ENCODE measurements at regions not wholly inside any gene's neighbourhood (a gene's known extent, or its start where the extent isn't known, plus 50 kb on each side); places are given as distances from the start of the nearest gene placed in this dataset.
"Not testable (repeated sequence)": the region's sequence is repeated elsewhere in the genome, so short reads cannot be mapped to it uniquely, and the experiment has no call there.

DNA sequence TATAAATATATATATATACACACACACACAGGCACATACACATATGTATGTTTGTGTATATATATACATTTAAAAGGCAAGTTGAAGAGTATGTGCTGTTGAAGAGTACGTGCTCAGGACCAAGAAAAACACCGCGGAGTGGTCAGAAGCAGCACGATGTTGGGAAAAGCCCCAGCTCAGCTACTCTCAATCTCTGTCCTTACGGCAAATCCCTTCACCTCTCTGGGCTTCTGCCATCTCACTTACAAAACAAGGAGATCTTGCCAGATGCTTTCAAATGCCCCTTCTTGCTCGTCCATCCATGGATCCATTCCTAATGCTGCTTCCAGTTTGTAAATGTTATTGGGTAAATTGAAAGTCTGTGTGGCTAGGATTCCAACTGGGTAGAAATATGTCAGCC lies 333.9 kb downstream of the BCL11A start:
- H3K4me3 Mint-ChIP-seq = no peak overlapping the region
- DNase-seq = no peak
- no peaks in the 10 kb centered on the region for H3K4me1 Mint-ChIP-seq
- H3K27me3 Mint-ChIP-seq (ENCODE audit: low read depth in 3 of 3) = peaks cover 0 to 4% (median 2%) of the 10 kb centered on the region in 3 donors
- H3K9me3 Mint-ChIP-seq = peaks cover 0 to 3% (median 0%) of the 10 kb centered on the region in 6 donors
- no peaks in the 10 kb centered on the region for H3K36me3 Mint-ChIP-seq
- no peak overlapping the region for H3K27ac Mint-ChIP-seq

DNA sequence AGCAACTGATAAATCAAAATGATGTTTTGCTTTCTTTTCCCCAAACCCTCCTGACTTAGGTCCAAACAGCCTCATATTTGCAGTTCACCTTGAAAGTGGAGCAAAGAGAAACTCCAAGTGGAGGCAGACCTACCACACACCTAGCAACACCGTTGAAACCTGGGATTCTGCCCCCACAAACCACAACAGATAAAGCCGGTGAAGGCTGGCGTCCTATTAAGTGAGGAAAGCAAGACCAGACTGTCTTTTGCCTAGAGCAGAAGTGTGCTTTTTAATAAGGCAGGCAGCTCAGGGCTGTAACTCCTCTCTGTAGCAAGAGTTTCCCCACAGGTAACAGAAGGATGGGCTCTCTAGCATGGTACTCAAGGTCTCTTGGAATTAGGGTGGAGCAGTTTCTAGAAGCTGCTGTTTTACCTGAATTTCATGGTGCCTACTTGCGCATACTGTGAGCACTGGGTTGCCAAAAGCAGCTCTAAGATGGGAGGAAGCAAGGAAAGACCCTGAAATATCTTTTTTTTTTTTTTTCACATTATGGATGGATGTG lies 336.9 kb downstream of the BCL11A start:
- Mint-ChIP-seq H3K27ac (no peak overlapping the region), H3K4me3 (no peak overlapping the region), H3K36me3 (no peaks in the 10 kb centered on the region), H3K9me3 (no peaks in the 10 kb centered on the region), H3K27me3 (ENCODE audit: low read depth in 3 of 3) (peaks cover 0 to 2% (median 0%) of the 10 kb centered on the region in 3 donors), H3K4me1 (no peaks in the 10 kb centered on the region)
- no peak for DNase-seq

DNA sequence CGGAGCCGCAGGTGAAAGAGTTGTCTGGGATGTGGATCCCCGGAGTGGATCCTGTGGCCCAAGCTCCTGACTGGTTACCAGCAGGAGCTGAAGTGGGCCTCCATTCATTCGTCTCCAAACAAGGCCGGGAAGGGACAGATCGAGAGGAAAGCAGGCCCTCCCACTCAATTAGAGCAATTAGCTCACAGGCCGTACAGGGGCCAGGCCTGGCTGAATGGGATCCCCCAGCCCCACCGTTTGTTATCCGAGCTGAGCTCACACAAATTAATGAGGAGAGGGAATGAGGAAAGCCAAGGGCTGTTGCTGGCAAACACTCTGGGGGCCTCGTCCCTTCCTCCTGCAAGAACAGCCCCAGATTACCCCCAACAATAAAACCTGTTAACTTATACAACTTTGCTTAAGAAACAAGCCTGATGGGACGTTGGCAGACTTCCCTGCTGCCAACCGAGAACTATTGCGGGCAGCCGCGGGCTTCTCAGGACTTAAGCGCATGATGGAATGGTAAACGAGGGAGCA lies 338.0 kb downstream of the BCL11A start:
- DNase-seq = no peak
- Mint-ChIP-seq H3K4me1 (no peaks in the 10 kb centered on the region), H3K27me3 (ENCODE audit: low read depth in 3 of 3) (peaks cover 0 to 2% (median 0%) of the 10 kb centered on the region in 3 donors), H3K9me3 (no peaks in the 10 kb centered on the region), H3K36me3 (no peaks in the 10 kb centered on the region), H3K4me3 (no peak overlapping the region), H3K27ac (no peak overlapping the region)

DNA sequence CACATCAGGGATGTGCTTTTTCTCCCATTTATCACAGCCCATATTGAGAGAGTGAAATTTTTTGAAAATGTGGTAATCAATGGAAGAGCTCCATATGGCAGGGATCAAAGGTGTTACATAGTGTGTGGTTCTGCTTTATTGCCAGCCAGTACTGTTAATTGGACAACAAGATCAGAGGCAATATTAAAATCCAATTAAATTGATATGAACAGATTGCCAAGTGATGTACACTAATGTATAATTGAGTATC lies 338.9 kb downstream of the BCL11A start:
- H3K36me3 Mint-ChIP-seq = no peaks in the 10 kb centered on the region
- H3K4me3 Mint-ChIP-seq = no peak overlapping the region
- no peaks in the 10 kb centered on the region for H3K4me1 Mint-ChIP-seq
- H3K27me3 Mint-ChIP-seq (ENCODE audit: low read depth in 3 of 3) = peaks cover 0 to 2% (median 0%) of the 10 kb centered on the region in 3 donors
- H3K9me3 Mint-ChIP-seq = no peaks in the 10 kb centered on the region
- DNase-seq = no peak
- H3K27ac Mint-ChIP-seq = no peak overlapping the region

DNA sequence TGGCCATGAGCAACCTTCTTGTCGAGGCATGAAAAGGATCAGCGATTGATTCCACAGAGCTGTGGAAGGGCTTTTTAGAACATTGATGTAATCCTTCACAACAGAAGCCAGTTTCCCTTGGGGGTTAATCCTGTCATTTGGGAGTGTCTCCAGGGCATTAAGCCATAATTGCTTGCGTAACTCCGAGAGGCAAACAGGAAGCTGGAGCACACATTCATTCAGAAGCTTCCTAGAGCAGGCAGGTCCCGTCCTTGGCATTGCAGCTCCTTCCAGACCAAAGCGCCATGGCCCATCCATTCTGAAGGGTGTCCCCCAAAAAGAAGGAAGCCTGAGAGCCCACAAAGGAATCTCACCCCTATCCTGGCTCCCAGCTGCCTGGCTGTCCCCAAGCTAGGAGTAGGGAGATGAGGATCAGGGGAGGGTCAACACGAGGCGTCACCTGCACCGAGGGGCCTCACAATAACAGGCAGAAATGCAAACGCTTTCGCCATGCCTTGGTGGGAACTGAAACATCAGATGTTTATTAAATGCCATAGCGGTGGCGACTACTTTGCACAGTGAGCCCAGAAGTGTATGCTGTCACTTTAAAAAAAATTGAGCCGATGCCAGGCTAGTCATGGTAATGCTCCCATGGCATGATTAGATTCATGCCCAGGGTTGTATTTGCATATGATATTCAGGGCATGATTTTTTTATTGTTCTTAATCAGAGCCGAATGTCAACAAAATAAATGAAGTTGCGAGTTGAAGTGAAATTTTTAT lies 339.4 kb downstream of the BCL11A start:
- Mint-ChIP-seq H3K4me1 (no peaks in the 10 kb centered on the region), H3K27ac (no peak overlapping the region), H3K36me3 (no peaks in the 10 kb centered on the region), H3K9me3 (no peaks in the 10 kb centered on the region), H3K27me3 (ENCODE audit: low read depth in 3 of 3) (peaks cover 0 to 2% (median 0%) of the 10 kb centered on the region in 3 donors), H3K4me3 (no peak overlapping the region)
- no peak for DNase-seq

DNA sequence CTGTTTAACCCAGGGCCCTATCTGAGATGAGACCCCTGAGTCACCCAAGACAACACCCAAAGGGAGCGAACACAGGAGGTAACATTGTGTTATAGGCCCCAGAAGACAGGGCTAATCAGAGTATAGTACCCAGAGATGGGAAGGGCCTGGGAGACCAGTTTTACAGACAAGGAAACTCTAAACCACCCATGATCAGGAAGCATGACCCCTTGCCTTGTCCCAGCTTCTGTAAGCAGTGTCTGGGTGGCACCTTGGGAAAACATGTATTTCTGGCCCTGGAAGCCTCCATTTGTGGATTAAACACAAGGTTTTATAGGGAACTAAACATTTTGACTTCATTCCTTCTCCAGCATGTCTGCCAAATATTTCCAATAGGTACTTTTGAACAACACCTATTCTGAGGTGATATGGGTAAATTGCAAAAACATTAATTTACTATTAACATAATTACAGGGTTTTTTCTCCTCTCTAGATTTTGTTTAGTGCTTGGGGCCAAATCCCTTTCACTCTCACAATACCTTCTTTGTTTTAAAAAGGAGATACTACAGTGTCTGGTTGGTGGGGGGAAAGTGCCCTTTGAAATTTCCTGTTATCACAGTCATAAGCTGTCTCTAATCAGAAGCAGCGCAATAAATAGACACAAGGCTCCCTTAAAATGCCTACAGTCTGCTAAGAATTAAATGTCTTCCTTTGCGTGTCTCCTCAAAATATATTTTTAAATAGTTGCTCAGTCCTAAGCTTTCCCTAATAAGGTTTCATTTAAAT lies 341.1 kb downstream of the BCL11A start:
- no peaks in the 10 kb centered on the region for H3K4me1 Mint-ChIP-seq
- DNase-seq = no peak
- H3K27me3 Mint-ChIP-seq (ENCODE audit: low read depth in 3 of 3) = peaks cover 0 to 2% (median 0%) of the 10 kb centered on the region in 3 donors
- H3K27ac Mint-ChIP-seq = no peak overlapping the region
- H3K4me3 Mint-ChIP-seq = no peak overlapping the region
- no peaks in the 10 kb centered on the region for H3K36me3 Mint-ChIP-seq
- no peaks in the 10 kb centered on the region for H3K9me3 Mint-ChIP-seq

DNA sequence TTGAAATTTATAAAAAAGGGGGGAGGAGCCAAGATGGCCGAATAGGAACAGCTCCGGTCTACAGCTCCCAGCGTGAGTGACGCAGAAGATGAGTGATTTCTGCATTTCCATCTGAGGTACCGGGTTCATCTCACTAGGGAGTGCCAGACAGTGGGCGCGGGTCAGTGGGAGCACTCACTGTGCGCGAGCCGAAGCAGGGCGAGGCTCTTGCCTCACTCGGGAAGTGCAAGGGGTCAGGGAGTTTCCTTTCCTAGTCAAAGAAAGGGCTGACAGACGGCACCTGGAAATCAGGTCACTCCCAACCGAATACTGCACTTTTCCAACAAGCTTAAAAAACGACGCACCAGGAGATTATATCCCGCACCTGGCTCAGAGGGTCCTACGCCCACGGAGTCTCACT lies 364.4 kb downstream of the BCL11A start:
- peaks cover 6 to 22% (median 14%) of the 10 kb centered on the region in 6 donors for H3K9me3 Mint-ChIP-seq
- H3K4me1 Mint-ChIP-seq; H3K27ac Mint-ChIP-seq; H3K27me3 Mint-ChIP-seq (ENCODE audit: low read depth in 3 of 3); H3K4me3 Mint-ChIP-seq; H3K36me3 Mint-ChIP-seq; DNase-seq: not testable (repeated sequence)

DNA sequence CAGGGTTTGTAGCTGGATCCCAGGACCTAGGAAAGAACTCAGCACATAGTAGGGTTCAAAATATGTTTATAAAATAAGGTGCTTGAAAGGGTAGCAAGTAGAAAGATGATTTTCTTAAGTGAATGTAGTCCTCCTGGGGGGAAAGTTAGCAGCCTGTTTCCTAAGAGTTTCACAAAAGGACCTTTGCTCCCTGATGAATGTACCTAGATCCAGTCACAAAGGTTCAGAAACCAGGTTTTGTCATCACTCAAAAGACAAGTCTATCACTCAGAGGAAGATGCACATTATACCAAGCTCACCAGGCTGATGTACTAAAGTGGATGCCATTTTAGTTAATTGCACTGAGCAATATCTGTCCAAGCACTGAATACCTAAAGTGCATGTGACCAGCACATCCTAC lies 378.2 kb downstream of the BCL11A start:
- Mint-ChIP-seq H3K27me3 (ENCODE audit: low read depth in 3 of 3) (no peaks in the 10 kb centered on the region), H3K4me1 (no peaks in the 10 kb centered on the region), H3K27ac (no peak overlapping the region), H3K4me3 (no peak overlapping the region), H3K36me3 (no peaks in the 10 kb centered on the region), H3K9me3 (no peaks in the 10 kb centered on the region)
- no peak for DNase-seq

DNA sequence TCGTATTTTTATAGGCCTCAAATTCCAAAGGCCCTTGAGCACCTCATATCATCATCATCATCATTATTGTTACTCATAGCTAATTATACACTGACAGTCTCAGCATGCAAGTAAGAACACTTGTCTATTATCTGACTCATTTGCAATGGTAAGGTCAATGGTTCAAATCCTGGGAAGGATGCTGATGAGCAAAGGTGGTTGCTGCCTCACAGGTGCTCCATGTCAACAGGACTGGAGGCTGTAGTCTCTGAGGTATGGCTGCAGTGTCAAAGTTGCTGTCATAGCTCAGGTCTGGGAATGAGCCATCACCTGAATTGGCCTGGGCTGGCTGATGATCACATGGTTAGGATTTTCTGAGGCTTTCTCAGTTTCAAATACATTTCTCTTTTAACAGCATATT lies 379.3 kb downstream of the BCL11A start:
- H3K9me3 Mint-ChIP-seq = no peaks in the 10 kb centered on the region
- no peaks in the 10 kb centered on the region for H3K27me3 Mint-ChIP-seq (ENCODE audit: low read depth in 3 of 3)
- DNase-seq = no peak
- H3K27ac Mint-ChIP-seq = no peak overlapping the region
- H3K4me3 Mint-ChIP-seq = no peak overlapping the region
- H3K36me3 Mint-ChIP-seq = no peaks in the 10 kb centered on the region
- no peaks in the 10 kb centered on the region for H3K4me1 Mint-ChIP-seq

DNA sequence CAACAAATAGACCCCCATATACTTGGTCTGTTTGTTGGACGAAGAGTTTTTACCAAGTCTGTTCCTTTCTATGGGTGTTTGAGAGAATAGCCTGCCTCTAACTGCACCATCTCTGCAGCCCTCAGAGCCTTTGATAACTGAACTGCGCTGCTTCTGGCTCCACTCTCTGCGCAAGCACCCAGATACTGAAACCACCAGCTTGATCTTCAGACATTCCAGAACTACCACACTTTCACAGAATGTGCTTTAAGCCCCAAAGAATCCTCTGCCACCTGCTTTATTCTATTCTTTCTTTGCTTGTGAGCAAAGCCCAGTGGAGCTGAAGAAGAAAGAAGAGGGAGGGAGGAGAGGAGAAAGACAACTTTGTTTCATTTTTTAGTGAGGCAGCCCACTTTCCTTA lies 380.7 kb downstream of the BCL11A start:
- Mint-ChIP-seq H3K4me3 (no peak overlapping the region), H3K9me3 (no peaks in the 10 kb centered on the region), H3K27ac (no peak overlapping the region), H3K27me3 (ENCODE audit: low read depth in 3 of 3) (peaks cover 0 to 2% (median 0%) of the 10 kb centered on the region in 3 donors), H3K36me3 (no peaks in the 10 kb centered on the region), H3K4me1 (no peaks in the 10 kb centered on the region)
- DNase-seq = no peak

DNA sequence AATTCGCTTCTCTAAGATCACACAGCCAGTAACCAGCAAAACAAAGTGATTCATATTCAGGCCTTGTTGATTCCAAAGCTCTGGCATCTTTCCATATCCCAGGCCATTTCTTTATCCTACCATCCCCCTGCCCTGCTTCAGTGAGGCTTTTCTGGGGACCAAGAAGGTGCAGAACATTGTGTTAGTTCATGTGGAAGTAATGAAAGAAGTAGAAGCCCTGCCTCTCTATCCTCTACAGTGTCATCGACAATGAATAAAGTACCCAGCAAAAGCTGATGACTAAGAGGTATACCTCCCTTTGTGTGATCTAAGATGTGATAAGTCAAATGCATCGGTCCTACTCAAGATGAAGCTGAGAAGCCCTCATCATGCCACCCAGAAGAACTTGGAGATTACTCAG lies 383.2 kb downstream of the BCL11A start:
- H3K27ac Mint-ChIP-seq = no peak overlapping the region
- no peak overlapping the region for H3K4me3 Mint-ChIP-seq
- no peak for DNase-seq
- H3K27me3 Mint-ChIP-seq (ENCODE audit: low read depth in 3 of 3) = peaks cover 0 to 2% (median 0%) of the 10 kb centered on the region in 3 donors
- H3K9me3 Mint-ChIP-seq = no peaks in the 10 kb centered on the region
- no peaks in the 10 kb centered on the region for H3K4me1 Mint-ChIP-seq
- no peaks in the 10 kb centered on the region for H3K36me3 Mint-ChIP-seq

DNA sequence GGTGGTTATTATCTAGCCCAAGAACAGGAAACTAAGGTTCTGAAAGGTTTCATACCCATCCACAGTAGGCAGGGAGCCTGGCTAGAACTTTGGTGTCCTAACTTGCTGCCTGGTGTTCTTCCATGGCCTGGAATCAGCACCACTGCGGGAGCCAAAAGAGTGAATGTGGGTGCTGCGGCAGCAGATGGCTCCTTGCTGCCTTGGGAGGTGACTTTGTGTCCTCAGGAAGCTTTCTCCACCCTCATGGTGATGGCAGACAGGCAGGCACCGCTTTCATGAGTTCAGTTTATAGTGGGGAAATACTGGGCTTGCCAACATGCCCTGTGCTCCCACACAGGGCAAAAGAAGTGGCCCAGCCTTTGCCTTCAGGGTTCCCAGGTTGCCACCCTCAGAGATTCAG lies 385.2 kb downstream of the BCL11A start:
- Mint-ChIP-seq H3K4me1 (no peaks in the 10 kb centered on the region), H3K27me3 (ENCODE audit: low read depth in 3 of 3) (peaks cover 0 to 2% (median 0%) of the 10 kb centered on the region in 3 donors), H3K36me3 (no peaks in the 10 kb centered on the region), H3K27ac (no peak overlapping the region), H3K4me3 (no peak overlapping the region), H3K9me3 (no peaks in the 10 kb centered on the region)
- DNase-seq = no peak

DNA sequence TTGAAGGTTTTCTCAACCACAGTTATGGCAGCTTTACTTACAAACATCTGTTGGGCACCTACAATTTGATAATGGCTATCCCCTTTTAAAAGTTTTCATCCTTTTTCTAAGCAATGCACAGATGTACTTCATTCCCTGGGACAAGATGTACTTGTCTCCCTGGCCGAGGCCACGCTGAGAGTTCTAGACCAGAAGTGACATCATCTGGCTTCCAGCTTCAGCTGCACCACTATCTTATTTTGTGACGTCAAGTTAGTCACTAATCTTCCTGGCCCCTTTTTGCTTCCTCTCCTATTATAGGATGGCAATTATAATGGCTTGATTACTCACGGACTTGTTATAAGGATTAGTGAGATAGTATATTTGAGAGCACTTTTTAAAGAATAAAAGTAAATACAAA lies 386.4 kb downstream of the BCL11A start:
- no peaks in the 10 kb centered on the region for H3K9me3 Mint-ChIP-seq
- H3K36me3 Mint-ChIP-seq = no peaks in the 10 kb centered on the region
- no peak overlapping the region for H3K4me3 Mint-ChIP-seq
- no peaks in the 10 kb centered on the region for H3K4me1 Mint-ChIP-seq
- H3K27me3 Mint-ChIP-seq (ENCODE audit: low read depth in 3 of 3) = peaks cover 0 to 2% (median 0%) of the 10 kb centered on the region in 3 donors
- DNase-seq = no peak
- H3K27ac Mint-ChIP-seq = no peak overlapping the region

DNA sequence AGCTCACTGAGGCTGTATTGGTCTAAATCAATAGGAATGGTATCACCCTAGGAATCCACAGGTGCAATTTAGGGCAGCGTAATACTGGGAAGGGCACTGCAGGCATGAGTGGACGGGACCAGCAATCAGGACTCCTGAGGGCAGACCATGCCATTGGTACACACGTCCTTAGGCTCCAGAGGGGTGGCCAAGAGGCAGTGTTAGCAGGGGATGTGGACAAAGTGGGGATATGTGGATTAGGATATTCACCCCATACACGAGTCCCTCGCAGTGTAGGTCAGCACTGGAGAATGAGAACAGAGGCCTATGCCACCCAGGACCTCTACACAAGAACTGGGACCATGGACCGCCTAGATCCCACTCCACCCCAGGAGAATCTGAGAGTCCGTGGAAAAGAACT lies 389.8 kb downstream of the BCL11A start:
- no peaks in the 10 kb centered on the region for H3K9me3 Mint-ChIP-seq
- no peaks in the 10 kb centered on the region for H3K4me1 Mint-ChIP-seq
- no peak for DNase-seq
- no peaks in the 10 kb centered on the region for H3K36me3 Mint-ChIP-seq
- no peaks in the 10 kb centered on the region for H3K27me3 Mint-ChIP-seq (ENCODE audit: low read depth in 3 of 3)
- H3K4me3 Mint-ChIP-seq = no peak overlapping the region
- H3K27ac Mint-ChIP-seq = no peak overlapping the region

All from immature natural killer cell (primary cell).